ENCODE measurements at regions not wholly inside any gene's neighbourhood (a gene's known extent, or its start where the extent isn't known, plus 50 kb on each side); places are given as distances from the start of the nearest gene placed in this dataset.
"Not testable (repeated sequence)": the region's sequence is repeated elsewhere in the genome, so short reads cannot be mapped to it uniquely, and the experiment has no call there.

- DNase-seq: no peak
These were observed 269.4 kb upstream of the FAT4 start for GRCh38 chr4:125045311-125045710.

GRCh38 chr4:125044886-125045285 is 269.9 kb upstream of the FAT4 start:
- DNase-seq: no peak

- DNase-seq: no peak
These were observed 271.3 kb upstream of the FAT4 start for GRCh38 chr4:125043486-125043885.

- peak; percentile 88 for DNase-seq
These were observed 272.7 kb upstream of the FAT4 start for GRCh38 chr4:125042041-125042440.

GRCh38 chr4:125041372-125041930 is 273.3 kb upstream of the FAT4 start:
- DNase-seq: no peak

GRCh38 chr4:125039550-125039949 is 275.2 kb upstream of the FAT4 start:
- no peak for DNase-seq

- no peak for DNase-seq
These were observed 291.8 kb upstream of the FAT4 start for GRCh38 chr4:125022855-125023501.

GRCh38 chr4:125021189-125021588 is 293.6 kb upstream of the FAT4 start:
- DNase-seq: no peak

GRCh38 chr4:125020089-125021034 is 294.4 kb upstream of the FAT4 start:
- no peak for DNase-seq

- no peak for DNase-seq
These were observed 297.9 kb upstream of the FAT4 start for GRCh38 chr4:125016892-125017299.

- DNase-seq: no peak
These were observed 300.9 kb upstream of the FAT4 start for GRCh38 chr4:125013891-125014290.

- no peak for DNase-seq
These were observed 299.1 kb upstream of the ANKRD50 start for GRCh38 chr4:125011646-125012045.

- no peak for DNase-seq
These were observed 298.4 kb upstream of the ANKRD50 start for GRCh38 chr4:125010796-125011503.

GRCh38 chr4:125008676-125009075 is 296.1 kb upstream of the ANKRD50 start:
- DNase-seq: no peak

GRCh38 chr4:125004676-125005075 is 292.1 kb upstream of the ANKRD50 start:
- no peak for DNase-seq

- no peak for DNase-seq
These were observed 291.3 kb upstream of the ANKRD50 start for GRCh38 chr4:125003840-125004239.

GRCh38 chr4:124997991-124998390 is 285.5 kb upstream of the ANKRD50 start:
- DNase-seq: no peak

GRCh38 chr4:124997124-124997523 is 284.6 kb upstream of the ANKRD50 start:
- no peak for DNase-seq

GRCh38 chr4:124993838-124994237 is 281.3 kb upstream of the ANKRD50 start:
- no peak for DNase-seq

- DNase-seq: no peak
These were observed 277.9 kb upstream of the ANKRD50 start for GRCh38 chr4:124990398-124990797.

GRCh38 chr4:124980276-124980752 is 267.8 kb upstream of the ANKRD50 start:
- DNase-seq: no peak

GRCh38 chr4:124978536-124978935 is 266.0 kb upstream of the ANKRD50 start:
- not testable (repeated sequence) for DNase-seq

GRCh38 chr4:124977045-124977444 is 264.5 kb upstream of the ANKRD50 start:
- DNase-seq: no peak

Data from NCI-H82 (cell line).